B cell (primary cell): ENCODE measurements at regions not wholly inside any gene's neighbourhood (a gene's known extent, or its start where the extent isn't known, plus 50 kb on each side); places are given as distances from the start of the nearest gene placed in this dataset.
"Not testable (repeated sequence)": the region's sequence is repeated elsewhere in the genome, so short reads cannot be mapped to it uniquely, and the experiment has no call there.

ENCODE experiments used
- ATAC-seq: fragments of 200-7000 bp; cut with Tn5 transposase; one replicate; pipeline ENCODE4 v1.10.0; 2021; ENCODE audit warnings: low read depth, mild to moderate bottlenecking, moderate number of reproducible peaks, moderate library complexity
- CTCF ChIA-PET: fragments of 350-600 bp; sonication (Branson Sonifier 250); formaldehyde crosslinking; loops from one replicate; lab custom pipeline; 2021; ENCODE audit warnings: antibody characterized with exemption, inconsistent platforms; lab: Charles Lee
- POLR2A ChIA-PET: fragments of 350-600 bp; sonication (Branson Sonifier 250); formaldehyde crosslinking; loops from one replicate; lab custom pipeline; 2021; ENCODE audit warnings: antibody characterized with exemption; lab: Charles Lee
- DNase-seq: peaks from one replicate; pipeline ENCODE4 v3.0.0; 2013
- H2AFZ ChIP-seq: 2 replicates; pipeline ENCODE4 v1.6.1; 2012; ENCODE audit warnings: mild to moderate bottlenecking, low read depth, low read length; ENCODE audit not compliant: insufficient read depth, poor library complexity, severe bottlenecking
- H3K27ac ChIP-seq, 2 donors: 1 replicate in 1 of 2; 2 replicates in 1 of 2; pipeline ENCODE4 v1.5.1; 2012 to 2013; ENCODE audit warnings: low read length in 2 of 2, mild to moderate bottlenecking in 2 of 2, moderate library complexity in 1 of 2
- H3K27me3 ChIP-seq, 4 experiments: fragments of 200-600 bp in 1 of 4; sonication (generic) in 1 of 4; replicated peaks in 1 of 4; 1 replicate in 2 of 4; 2 replicates in 2 of 4; pipeline versions ENCODE4 v1.6.1 to v1.7.0; 2013 to 2016; ENCODE audit warnings: low read length in 3 of 4, mild to moderate bottlenecking in 2 of 4, mixed read lengths in 1 of 4, moderate library complexity in 1 of 4; ENCODE audit not compliant: insufficient read depth in 4 of 4, control insufficient read depth in 3 of 4; ENCODE audit errors: control extremely low read depth in 1 of 4
- H3K36me3 ChIP-seq, 2 experiments: replicated peaks in 1 of 2; 1 replicate in 1 of 2; 2 replicates in 1 of 2; pipeline versions ENCODE4 v1.6.1 to v1.7.1; 2013; ENCODE audit warnings: low read length in 1 of 2; ENCODE audit not compliant: insufficient read depth in 2 of 2, control insufficient read depth in 1 of 2; ENCODE audit errors: control extremely low read depth in 1 of 2, extremely low read depth in 1 of 2
- H3K4me1 ChIP-seq, 2 donors: fragments of 200-600 bp in 1 of 2; sonication (generic) in 1 of 2; 1 replicate in 1 of 2; 2 replicates in 1 of 2; pipeline versions ENCODE4 v1.5.1 to v1.6.1; 2013 to 2017; ENCODE audit warnings: low read length in 2 of 2; ENCODE audit not compliant: control insufficient read depth in 2 of 2, insufficient read depth in 2 of 2
- H3K4me2 ChIP-seq: replicated peaks from 2 replicates; pipeline ENCODE3; 2012; ENCODE audit warnings: mild to moderate bottlenecking, low read depth, low read length; ENCODE audit not compliant: poor library complexity, severe bottlenecking
- H3K4me3 ChIP-seq, 5 experiments: fragments of 200-600 bp in 1 of 5; sonication (generic) in 1 of 5; 1 replicate in 3 of 5; 2 replicates in 2 of 5; pipeline versions ENCODE4 v1.5.1 to v1.7.0; 2011 to 2016; ENCODE audit warnings: low read length in 4 of 5, mild to moderate bottlenecking in 4 of 5, low read depth in 2 of 5, control low read depth in 1 of 5, moderate library complexity in 1 of 5; ENCODE audit not compliant: insufficient read depth in 1 of 5; ENCODE audit errors: control extremely low read depth in 1 of 5, extremely low read depth in 1 of 5
- H3K79me2 ChIP-seq: fragments of 200-600 bp; sonication (generic); one replicate; pipeline ENCODE4 v1.6.0; 2016; ENCODE audit warnings: low read length; ENCODE audit not compliant: control insufficient read depth, insufficient read depth
- H3K9ac ChIP-seq: fragments of 200-600 bp; sonication (generic); 2 replicates; pipeline ENCODE4 v1.6.1; 2017; ENCODE audit warnings: mild to moderate bottlenecking, low read length, moderate library complexity
- H3K9me3 ChIP-seq, 3 donors: one replicate each; pipeline versions ENCODE4 v1.6.1 to v1.7.1; 2013; ENCODE audit warnings: low read length in 2 of 3; ENCODE audit not compliant: control insufficient read depth in 2 of 3, insufficient read depth in 1 of 3; ENCODE audit errors: control extremely low read depth in 1 of 3
- H4K20me1 ChIP-seq: 2 replicates; pipeline ENCODE4 v1.6.0; 2012; ENCODE audit warnings: mild to moderate bottlenecking, low read length; ENCODE audit not compliant: insufficient read depth, control insufficient read depth, poor library complexity, severe bottlenecking
- H3K27ac Mint-ChIP-seq: one replicate; pipeline ENCODE4 v1.8.0; 2021; ENCODE audit warnings: mixed read lengths
- H3K27me3 Mint-ChIP-seq: one replicate; pipeline ENCODE4 v1.8.0; 2021; ENCODE audit warnings: mixed read lengths
- H3K4me1 Mint-ChIP-seq: one replicate; pipeline ENCODE4 v1.8.0; 2021; ENCODE audit warnings: mixed read lengths
- H3K4me3 Mint-ChIP-seq: one replicate; pipeline ENCODE4 v1.8.0; 2021; ENCODE audit warnings: mixed read lengths
- H3K9me3 Mint-ChIP-seq: one replicate; pipeline ENCODE4 v1.8.0; 2022; ENCODE audit warnings: mixed read lengths; ENCODE audit not compliant: insufficient read depth
- CTCF ChIP-seq: fragments of 200-600 bp; IDR thresholded peaks from one replicate; pipeline ENCODE4 v1.8.0; 2022; ENCODE audit warnings: antibody characterized with exemption, mild to moderate bottlenecking
- WGBS: methylation state at CpG from one replicate; pipeline ENCODE4 v1.1.5; 2013; ENCODE audit warnings: missing lambda C conversion rate; ENCODE audit not compliant: insufficient coverage; 5-methylcytosine and 5-hydroxymethylcytosine counted together
- intact Hi-C: fragments of 100-400 bp; cut with micrococcal nuclease; formaldehyde crosslinking; loops from one replicate; pipeline ENCODE4 v1.10.0; 2022

GRCh38 chr4:14419516-14419915 lies 582.8 kb upstream of the CPEB2 start:
- ChIA-PET POLR2A (no interaction called here), CTCF (no interaction called here)
- no peaks in the 10 kb centered on the region for H3K4me1 Mint-ChIP-seq
- Histone ChIP-seq H3K27me3 (no peaks in the 10 kb centered on the region), H3K4me1 (no peaks in the 10 kb centered on the region), H3K27ac (no peak overlapping the region), H3K79me2 (no peaks in the 10 kb centered on the region), H3K9me3 (no peaks in the 10 kb centered on the region), H3K36me3 (no peaks in the 10 kb centered on the region), H3K4me3 (no peak overlapping the region), H3K9ac (no peak overlapping the region), H4K20me1 (no peaks in the 10 kb centered on the region), H2AFZ (no peak overlapping the region), H3K4me2 (no peak overlapping the region)
- intact Hi-C loops: no loop called here
- no peaks in the 10 kb centered on the region for H3K9me3 Mint-ChIP-seq
- TF ChIP-seq CTCF: no peak
- no peak overlapping the region for H3K27ac Mint-ChIP-seq
- DNase-seq (no peak), ATAC-seq (no peak)
- no peaks in the 10 kb centered on the region for H3K27me3 Mint-ChIP-seq
- no peak overlapping the region for H3K4me3 Mint-ChIP-seq
- WGBS: no CpG with 5 or more reads among the region's 2 CpGs

GRCh38 chr4:14426297-14426696 lies 576.0 kb upstream of the CPEB2 start:
- intact Hi-C loops, DNase-seq, H4K20me1 ChIP-seq, H3K9me3 ChIP-seq, CTCF ChIA-PET, POLR2A ChIA-PET, H3K27me3 Mint-ChIP-seq, H3K36me3 ChIP-seq, H2AFZ ChIP-seq, H3K79me2 ChIP-seq, ATAC-seq, H3K27ac Mint-ChIP-seq, H3K9me3 Mint-ChIP-seq, H3K9ac ChIP-seq, H3K4me3 Mint-ChIP-seq, H3K27me3 ChIP-seq, H3K27ac ChIP-seq, H3K4me2 ChIP-seq, H3K4me3 ChIP-seq: not testable (repeated sequence)
- peaks cover 17% of the 10 kb centered on the region for H3K4me1 Mint-ChIP-seq
- WGBS: 94% methylated on average over 11 of the region's 15 CpGs
- peaks cover 5 to 14% of the 10 kb centered on the region in 2 donors for H3K4me1 ChIP-seq
